HUDEP-2 (cell line): ENCODE measurements at regions not wholly inside any gene's neighbourhood (a gene's known extent, or its start where the extent isn't known, plus 50 kb on each side); places are given as distances from the start of the nearest gene placed in this dataset.
"Not testable (repeated sequence)": the region's sequence is repeated elsewhere in the genome, so short reads cannot be mapped to it uniquely, and the experiment has no call there.

Source experiments
- DNase-seq, 76 experiments: peaks; one replicate each; lab custom pipeline; 2025; ENCODE audit not compliant: unreplicated experiment in 76 of 76; lab: John Stamatoyannopoulos, UW

- DNase-seq: no peak
Measured at GRCh38 chr7:54242776-54243175, 299.4 kb upstream of the VSTM2A start.

- no peak for DNase-seq
Measured at GRCh38 chr7:54245020-54245419, 297.2 kb upstream of the VSTM2A start.

DNA sequence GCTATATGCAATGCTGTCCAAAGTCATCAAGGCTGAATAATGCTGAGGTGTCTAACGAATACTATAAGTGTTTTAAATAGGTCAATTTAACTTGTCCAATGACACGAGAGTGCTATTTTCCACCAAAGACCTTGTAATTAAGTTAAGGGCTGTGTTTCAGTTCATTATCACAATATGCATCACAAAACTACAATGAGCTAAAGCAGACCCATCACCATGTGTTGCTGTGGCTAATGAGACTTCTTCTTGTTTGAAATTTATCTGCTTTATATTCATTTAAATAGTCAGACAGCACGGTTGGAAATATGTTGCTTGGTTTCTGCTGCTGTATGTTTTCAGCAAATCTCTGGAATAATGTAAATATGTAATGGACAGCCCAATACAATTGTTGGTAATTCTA is 292.5 kb upstream of the VSTM2A start:
- no peak for DNase-seq

- DNase-seq: no peak
Measured at GRCh38 chr7:54252256-54253035, 289.7 kb upstream of the VSTM2A start.

- no peak for DNase-seq
Measured at GRCh38 chr7:54253036-54253373, 289.2 kb upstream of the VSTM2A start.

GRCh38 chr7:54255242-54255641 is 286.9 kb upstream of the VSTM2A start:
- DNase-seq: no peak

DNA sequence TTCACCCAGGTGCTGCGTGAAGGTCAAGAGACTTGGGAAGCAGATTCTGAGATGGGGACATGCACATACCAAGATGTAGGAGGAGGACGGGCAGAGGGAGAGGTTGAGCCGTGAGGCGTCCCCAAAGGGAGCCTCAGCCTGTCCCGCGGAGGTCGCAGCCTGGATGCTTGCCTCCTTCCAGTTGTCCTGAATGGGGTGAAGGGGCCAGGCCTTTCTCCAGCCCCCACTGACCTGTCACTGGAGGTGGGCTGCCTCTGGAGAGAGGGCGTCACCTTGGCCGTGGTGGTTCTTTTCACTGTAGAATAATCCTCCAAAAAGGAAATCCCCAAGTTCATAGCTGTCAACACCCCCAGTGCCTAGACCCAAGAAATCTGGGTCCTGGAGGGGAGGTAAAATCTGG is 283.0 kb upstream of the VSTM2A start:
- no peak for DNase-seq

DNA sequence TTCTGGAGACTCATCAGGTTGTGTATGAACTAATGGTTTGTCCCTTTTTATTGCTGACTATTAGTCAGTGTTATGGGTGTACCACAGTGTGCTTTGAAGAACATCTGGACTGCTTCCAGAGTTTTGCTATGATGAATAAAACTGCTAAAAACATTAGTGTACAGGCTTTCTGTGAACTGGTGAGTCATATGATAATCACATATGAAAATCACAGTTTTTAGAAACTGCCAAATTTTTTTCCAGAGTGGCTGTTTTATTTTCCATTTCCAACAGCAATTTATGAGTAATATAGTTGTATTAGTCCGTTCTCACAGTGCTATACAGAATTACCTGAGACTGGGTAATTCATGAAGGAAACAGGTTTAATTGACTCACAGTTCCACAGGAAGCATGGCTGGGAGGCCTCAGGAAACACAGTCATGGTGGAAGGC is 281.2 kb upstream of the VSTM2A start:
- peak in 1 of 76 experiments; percentile 3 for DNase-seq

GRCh38 chr7:54278847-54279246 is 263.3 kb upstream of the VSTM2A start:
- no peak for DNase-seq

DNA sequence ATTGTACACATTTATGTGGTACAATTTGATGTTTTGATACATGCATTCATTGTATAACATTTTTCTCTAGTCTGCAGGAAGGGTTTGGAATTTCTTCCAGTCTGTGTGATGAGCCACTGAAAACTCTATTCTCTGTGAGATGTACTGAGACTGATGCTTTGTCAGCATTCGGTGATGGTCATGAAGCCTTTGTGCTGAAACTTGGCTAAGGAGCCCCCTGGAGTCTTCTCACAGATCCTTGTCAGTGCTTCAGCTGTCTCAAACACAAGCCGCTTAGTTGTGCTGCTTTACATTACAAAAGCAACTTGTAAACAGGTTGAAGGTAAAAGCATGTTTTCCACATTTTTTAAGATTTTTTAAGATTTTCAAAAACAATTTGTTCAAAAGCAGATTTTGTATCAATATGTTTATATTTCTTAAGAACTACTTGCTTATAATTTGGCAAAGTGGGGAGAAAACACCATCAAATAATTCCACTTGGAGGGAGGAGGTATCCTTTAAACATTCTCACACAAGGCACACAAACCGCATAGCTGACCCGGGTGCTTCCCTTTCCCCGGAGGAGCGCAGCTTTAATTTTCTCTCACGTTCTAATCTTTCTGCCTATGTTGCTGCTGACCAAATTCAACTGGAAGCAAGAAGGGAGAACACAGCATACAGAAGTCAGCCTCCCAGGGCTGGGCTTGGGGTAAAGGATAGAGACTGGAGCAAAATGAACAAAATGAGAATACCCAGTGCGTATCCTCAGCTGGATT is 249.8 kb upstream of the VSTM2A start:
- no peak for DNase-seq

DNA sequence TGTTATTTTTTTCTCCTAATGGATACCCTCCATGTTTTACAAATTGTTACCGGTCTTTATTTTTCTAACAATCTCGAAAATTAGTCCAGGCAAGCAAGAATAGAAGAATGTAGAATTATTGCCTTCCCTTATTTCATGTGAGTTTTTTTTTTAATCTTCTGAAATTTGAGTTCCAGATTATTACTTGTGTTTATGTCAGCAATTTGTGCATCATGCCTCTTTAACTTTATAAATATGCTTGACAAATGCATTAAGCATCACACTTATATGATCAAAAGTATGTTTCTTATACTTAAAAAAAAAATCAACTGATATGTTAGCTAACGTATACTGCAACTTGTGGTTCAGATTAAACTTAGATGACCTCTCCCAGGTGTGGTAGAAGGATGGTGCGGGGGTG is 242.7 kb upstream of the VSTM2A start:
- DNase-seq: no peak

- DNase-seq: not testable (repeated sequence)
Measured at GRCh38 chr7:54315955-54316354, 226.2 kb upstream of the VSTM2A start.

GRCh38 chr7:54326592-54327167 is 215.5 kb upstream of the VSTM2A start:
- DNase-seq: no peak

GRCh38 chr7:54330216-54330800 is 211.9 kb upstream of the VSTM2A start:
- DNase-seq: no peak

- DNase-seq: no peak
Measured at GRCh38 chr7:54331311-54331710, 210.9 kb upstream of the VSTM2A start.

DNA sequence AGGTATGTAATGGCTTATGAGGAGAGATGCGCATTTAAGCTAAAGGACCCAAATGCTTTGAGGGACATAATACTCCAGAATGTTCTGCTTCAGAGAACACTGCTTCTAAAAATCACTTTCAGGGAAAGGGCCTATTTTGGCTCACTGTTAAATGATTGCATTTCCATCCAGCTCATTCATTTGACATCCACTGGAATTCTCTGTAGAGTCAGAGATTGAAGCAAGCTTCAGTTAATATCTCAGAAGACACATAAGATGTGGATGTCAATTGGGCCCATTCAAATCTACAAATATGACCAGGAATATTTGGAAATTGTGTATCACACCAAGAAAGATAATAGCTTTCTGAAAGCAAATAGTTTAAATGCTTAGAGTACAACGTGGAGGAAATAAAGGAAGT is 209.9 kb upstream of the VSTM2A start:
- DNase-seq: no peak

GRCh38 chr7:54333952-54334351 is 208.2 kb upstream of the VSTM2A start:
- no peak for DNase-seq

- no peak for DNase-seq
Measured at GRCh38 chr7:54336800-54337199, 205.4 kb upstream of the VSTM2A start.

- no peak for DNase-seq
Measured at GRCh38 chr7:54337466-54337865, 204.7 kb upstream of the VSTM2A start.

- no peak for DNase-seq
Measured at GRCh38 chr7:54338319-54338718, 203.9 kb upstream of the VSTM2A start.

- no peak for DNase-seq
Measured at GRCh38 chr7:54339073-54339472, 203.1 kb upstream of the VSTM2A start.

DNA sequence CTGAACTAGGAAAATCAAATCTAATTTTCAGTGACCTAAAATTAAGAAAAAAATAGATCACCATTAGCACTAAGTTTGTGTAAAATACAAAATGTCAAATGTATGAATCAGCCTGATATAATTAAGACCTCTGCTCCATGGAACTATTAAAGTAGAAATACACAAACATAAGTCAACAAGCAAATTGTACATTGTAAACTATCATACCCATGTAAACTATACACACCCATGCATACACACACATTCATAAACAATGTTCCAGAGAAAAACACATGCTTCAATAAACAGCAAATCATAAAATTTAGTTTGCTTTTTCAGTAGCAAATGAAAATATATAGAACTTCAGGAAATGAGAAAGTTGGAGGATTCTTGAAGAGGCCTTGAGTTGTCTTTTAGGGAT is 199.7 kb upstream of the VSTM2A start:
- DNase-seq: no peak
